LHCN-M2 (cell line): ENCODE measurements at regions not wholly inside any gene's neighbourhood (a gene's known extent, or its start where the extent isn't known, plus 50 kb on each side); places are given as distances from the start of the nearest gene placed in this dataset.

Source experiments
- DNase-seq: peaks from one replicate; pipeline ENCODE4 v3.0.0-alpha.2; 2012; ENCODE audit warnings: low read depth

DNA sequence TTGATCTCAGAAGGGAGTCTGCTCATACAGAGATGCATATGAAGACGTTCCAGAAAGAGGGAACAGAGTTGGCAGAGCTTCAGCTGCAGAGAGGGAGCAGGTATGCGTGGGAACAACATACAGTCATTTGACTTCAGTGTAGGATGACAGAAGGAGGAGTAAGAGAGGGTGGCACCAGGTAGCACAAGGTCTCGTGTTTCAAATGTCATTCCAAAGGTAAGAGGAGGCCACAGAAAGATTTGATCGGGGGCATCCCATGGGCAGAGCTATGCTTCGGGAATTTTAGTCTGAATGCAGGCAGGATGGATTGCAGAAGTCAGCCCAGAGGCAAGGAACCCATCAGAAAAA lies 367.1 kb downstream of the CDK5RAP2 start:
- no peak for DNase-seq

DNA sequence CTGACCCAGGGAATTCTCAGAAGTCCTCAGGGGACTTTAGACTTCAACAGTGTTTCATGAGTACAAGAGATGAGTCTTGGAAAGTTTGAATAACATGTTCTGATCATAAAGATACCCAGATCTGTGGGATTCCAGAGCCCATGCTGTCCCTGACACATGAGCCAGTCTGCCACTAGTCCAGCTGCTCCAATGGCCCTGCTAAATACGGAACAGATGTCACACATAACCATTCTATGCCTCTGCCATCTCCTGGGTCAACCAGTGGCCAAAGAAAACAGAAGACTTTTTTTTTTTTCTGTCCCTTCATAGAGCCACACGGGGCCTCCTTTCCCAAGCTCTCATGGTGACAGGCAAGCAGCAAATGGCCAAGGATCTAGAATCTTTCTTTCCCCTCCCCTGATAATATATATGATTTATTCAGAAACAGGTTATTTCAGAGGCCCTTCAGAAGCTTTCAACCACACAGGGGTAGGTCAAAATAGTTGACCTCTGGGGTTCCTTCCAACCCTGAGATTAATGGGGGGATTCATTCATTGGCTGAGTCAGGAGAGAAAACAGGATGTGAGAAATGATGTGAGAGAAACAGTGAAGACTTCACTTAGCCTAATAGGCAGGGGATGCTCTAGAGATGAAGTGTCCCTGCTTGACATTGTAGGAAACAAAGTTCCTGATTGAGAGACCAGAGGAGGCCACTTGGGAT lies 367.7 kb downstream of the CDK5RAP2 start:
- no peak for DNase-seq

DNA sequence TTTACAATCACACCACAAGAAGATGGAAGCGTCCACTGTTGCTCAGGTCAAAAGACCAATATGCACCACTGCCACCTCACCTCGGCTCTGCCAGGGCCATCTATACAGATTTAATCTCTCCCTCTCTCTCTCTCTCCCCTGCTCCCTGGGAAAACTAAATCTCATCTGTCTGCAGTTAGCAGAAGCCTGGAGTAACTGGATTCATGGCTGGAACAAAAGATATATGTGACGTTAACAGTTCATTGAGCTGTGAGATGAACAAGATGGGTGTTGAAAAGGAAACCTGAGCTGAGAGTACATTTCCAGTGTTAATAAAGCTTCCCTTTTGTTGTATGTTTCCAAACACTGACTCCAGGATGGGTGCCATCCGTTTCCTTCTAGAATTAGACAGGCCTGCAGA lies 369.7 kb downstream of the CDK5RAP2 start:
- no peak for DNase-seq

DNA sequence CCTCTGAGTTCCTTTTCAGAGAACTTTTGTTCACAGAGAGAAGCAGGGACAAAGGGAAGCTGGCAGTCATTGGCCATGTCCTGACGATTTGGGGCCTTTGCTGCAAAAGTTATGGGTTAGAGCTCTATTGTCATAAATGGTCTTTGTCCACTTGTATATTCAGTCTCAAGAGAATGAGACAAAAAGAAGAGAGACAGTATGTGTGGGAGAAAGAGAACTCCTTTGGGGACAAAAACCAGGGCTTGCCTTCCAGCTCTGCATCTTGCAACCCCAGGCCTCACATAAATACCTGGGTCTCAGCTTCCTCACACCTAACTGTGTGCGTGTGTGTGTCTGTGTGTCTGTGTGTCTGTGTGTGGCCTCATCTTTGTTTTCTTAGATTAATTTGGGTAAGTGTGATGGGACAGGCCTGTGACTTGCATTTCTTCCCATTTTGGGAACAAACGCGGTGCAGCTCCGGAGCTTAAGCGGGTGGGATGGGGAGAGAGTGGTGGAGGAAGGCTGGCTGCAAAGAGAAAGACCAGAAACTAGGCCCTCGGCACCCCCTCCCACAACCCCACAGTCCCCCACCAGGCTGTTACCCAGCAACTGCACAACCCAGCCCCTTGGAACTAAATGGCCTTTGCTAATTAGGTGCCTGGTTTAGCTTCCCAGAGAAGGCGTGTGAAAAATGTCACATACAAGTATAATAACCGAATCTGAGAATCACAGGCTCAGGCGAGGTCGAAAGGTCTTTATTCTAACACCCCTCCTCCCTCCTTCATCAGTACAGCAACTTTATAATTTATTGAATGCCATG lies 376.9 kb downstream of the CDK5RAP2 start:
- DNase-seq = no peak

DNA sequence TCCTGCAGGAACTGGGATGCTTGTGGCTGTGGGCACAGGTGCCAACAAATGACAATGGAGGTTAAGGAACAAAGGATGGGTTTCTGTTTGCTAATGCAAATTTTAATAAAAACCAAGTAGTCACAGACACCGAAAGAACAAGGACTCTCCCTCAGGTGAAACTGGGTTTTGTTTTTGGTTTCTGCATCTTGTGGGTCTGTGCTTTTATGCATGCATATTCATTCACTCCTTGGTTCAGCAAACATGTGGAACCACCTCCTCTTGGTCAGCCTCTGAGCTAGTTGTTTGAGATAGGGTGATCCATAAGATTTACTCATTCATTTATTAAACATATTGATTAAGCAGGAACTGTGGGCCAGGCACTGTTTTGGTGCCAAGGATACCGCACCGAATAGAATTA lies 381.9 kb downstream of the CDK5RAP2 start:
- DNase-seq = no peak

DNA sequence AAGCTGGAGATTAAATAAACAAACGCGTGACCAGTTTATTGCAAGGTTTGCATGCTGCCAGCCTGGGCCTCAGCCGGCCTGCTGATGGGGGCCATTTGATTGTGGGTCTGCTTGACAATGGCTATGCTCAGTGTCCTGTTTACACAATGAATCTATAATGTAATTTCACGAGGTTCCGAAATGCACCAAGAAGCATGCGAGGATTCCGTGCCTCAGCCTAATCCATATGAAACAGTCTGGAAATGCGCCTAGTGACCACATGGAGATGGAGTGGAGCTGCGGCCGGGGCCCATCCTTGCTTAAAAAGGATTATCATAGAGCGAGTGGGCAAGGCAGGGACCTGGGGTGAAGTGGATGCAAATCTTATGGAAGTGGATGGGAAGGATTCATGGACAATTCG lies 382.4 kb downstream of the CDK5RAP2 start:
- no peak for DNase-seq

DNA sequence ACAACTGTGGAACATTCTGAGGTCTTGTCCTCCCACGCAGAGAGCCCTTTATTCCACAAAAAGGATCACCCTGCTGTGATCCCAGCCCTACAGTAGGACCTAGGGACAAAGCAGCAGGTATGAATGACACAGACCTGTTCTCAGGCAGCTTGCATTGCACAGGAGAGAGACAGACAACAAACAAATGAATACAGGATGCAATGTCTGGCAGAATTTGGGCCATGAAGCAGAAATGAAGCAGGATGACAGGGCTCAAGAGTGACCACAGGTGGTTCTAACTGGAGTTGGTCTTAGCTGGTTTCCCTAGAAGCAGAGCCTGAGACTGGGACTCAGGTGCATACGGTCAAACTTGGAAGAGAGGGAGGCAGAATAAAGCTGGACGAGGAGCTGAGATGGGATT lies 388.8 kb downstream of the CDK5RAP2 start:
- no peak for DNase-seq

DNA sequence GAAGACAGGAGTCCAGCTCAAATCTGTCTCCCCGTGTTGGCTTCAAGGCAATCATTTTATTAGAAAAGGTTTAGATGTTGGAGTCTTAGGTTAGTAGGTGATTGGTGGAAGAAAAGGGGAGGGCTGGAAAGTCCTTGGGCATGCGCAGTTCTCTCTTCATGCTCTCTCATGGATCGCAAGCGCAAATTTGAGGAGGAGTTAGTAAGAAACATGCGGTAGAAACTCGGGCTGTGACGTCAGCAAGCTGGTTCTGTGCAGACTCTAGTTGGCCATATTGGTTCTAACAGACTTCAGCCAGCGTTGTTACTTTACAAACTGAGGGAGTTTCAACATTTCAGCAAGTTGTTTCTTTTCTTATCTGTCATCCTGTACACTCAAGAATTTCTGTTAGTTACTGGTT lies 392.2 kb downstream of the CDK5RAP2 start:
- no peak for DNase-seq

DNA sequence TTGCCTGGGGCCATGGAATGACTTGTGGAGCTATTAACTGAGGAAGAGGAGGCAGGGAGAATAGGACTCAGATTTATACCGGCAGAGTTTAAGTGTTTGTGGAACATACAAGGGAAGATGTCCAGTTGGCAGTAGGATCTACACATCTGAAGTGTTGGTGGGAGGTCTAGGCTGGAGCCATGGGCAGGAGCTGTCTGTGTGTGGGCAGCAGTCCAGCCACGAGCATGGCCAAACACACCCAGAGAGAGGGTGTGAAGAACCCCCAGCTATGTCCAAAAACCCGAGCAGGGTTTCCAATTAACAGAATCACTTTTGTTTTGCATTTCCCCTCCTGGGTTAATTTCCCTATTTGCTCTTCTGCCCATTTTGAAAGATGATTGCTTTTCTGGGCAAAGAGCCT lies 393.7 kb downstream of the CDK5RAP2 start:
- DNase-seq = no peak

DNA sequence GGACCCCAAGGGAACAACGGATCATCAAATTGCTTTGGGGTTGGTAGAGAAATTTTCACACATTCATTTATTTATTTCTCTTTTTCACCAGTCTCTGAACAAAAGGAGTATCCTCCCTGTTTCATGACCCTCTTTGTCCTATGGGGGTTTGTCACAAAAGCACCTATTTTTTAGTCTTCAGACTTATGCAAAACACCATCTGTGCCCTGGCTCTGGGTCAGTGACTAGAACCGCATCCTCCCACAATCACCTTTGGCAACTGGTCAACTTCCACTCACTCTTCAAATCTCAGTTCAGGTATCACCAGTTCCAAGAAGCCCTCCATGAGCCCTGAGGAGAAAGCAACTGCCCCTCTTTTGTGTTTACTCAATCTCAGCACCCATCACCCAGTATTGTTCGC lies 395.7 kb downstream of the CDK5RAP2 start:
- DNase-seq = no peak

DNA sequence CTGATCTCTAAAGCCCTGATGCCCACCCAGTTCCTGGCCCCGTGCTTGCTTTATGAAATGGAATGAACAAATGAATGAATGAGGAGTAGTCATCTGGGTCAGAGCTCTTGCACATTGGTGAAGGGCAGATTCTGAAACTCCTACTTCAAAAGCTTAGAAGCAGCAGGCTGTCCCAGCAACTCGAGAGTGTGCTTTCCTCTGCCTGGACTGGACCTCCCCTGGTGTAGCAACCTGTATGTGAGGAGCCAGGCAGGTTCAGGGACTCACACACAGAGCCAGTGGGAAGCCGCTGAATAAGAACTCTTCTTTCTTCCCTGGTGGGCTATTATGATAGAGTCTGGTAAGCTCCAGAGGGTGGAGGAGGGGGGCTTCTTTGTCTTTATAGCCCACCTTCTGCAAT lies 396.4 kb downstream of the CDK5RAP2 start:
- DNase-seq = no peak

DNA sequence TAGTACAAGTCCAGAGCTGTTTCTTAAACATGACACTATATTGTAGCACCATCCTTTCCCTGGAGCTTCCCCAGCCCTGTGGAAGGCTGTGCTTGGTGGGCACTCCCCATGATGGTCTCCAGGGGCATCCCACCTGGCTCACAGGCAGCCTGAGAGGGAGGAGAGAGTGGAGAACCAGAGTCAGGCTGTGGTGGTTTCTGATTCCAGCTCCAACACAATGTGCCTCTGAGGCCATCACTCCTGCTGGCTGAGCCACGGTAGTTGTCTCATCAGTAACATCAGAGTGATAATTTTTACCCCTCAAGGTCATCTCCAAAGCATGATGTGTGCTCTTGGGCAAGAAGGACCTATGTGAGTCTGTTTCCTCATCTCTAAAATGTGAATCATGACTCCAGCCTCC lies 398.0 kb downstream of the CDK5RAP2 start:
- DNase-seq = no peak

DNA sequence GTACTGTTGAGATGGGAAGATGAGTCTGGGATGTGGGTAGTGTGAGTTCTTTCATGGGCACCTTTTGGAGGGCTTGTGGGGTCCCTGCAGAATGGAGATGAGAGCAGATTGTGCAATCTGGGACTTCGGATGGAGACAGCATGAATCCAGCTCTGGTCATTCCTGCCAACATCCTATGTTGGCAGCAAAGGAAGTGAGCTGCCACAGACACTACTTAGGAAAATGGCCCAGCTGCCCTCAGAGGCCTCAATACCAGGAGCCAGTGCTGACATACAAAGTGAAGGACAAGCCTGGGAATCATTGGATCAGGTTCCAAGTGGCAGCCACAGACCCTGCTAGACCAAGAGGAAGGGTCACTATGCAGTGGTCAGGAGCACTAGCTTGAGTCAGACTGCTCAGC lies 402.8 kb downstream of the CDK5RAP2 start:
- no peak for DNase-seq

DNA sequence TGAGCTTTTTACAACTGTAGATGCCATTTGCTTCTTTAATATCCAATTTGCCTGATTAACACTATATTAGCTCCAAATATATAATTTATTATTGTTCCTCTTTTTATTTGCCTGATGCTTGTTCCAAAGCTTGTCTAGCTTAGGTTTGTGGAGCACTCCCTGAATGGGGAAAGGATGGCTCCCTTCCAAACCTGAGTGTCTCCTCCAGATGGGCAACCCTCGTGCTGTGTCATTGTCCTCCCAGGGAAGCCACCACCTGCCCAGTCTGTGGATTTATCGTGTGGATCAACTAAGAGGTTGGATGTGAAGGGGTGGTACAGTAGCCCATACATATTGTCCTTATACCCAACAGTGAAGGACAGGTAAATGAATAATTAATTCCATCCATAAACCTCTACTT lies 404.9 kb downstream of the CDK5RAP2 start:
- DNase-seq = no peak

DNA sequence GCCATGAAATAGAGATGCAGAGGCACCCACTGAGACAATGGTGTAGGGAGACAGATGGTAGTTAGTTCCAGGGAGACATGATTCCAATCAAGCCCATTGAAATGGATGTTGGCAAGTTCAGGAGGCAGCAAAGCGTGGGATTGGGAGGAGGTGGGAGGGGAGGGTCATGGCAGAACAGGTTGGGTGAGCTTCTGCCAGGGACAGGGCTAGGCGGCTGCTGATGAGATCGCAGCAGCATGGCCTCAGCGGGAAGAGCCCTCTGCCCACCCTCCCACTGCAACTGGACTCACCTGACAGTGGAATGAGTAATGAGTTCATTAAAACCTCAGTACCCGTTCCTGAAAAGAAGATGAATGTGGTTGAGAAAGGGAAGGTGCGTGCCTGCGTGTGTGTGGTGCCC lies 418.2 kb downstream of the CDK5RAP2 start:
- DNase-seq = no peak

DNA sequence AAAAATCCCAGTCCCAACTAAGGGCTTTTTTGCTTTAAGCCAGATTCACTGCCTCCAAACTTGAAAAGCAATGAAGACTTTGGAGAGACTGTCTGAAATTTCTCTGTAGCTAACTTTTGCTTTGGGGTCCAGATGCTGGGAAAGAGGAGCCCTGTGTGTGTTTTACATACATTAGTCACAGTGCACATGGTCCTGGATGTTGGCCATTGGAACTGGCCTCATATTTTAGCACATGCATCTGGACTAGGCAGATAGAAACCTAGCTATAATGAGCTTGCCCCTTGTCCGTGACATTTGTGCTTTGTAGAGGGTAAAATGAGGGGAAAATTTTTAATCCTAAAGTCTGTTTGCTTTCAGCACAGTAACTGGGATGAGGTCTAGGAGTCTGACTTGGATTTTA lies 421.7 kb downstream of the CDK5RAP2 start:
- DNase-seq = no peak

DNA sequence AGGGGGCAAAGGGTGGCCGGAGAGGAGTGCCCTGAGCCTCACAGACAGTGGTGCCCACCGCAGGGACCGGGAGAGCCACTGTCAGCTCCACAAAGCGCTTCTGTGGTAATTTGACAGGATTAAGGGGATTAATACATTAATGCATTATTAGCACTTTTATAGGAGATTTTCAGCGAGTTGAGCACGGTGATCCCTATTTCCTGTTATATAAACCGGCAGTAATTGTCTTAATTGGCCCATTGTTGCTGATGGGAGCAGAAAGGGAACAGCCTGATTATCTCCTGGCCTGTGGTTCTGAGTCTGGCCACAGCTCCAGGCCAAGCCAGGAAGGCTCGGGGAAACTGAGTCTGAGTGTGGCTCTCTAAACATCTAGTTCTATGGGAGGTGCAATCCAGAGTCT lies 423.6 kb downstream of the CDK5RAP2 start:
- DNase-seq = no peak

DNA sequence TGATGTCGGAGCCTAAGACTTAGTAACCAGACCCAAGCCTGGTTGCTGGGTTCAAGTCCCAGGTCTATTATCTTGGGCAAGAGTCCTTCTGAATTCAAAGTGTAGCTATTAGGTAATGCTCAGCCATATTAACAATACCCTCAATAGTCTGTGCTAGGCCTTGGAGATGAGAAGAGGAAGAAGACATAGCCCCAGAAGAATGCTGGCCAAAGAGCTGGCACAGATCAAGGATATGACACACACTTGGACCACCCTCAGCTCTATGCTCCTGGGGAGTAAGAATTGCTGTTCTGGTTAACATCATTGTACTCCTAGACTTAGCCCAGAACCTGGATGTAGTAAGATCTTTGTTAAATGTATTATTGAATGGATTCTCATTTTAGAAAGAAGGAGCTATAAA lies 426.7 kb downstream of the CDK5RAP2 start:
- no peak for DNase-seq

DNA sequence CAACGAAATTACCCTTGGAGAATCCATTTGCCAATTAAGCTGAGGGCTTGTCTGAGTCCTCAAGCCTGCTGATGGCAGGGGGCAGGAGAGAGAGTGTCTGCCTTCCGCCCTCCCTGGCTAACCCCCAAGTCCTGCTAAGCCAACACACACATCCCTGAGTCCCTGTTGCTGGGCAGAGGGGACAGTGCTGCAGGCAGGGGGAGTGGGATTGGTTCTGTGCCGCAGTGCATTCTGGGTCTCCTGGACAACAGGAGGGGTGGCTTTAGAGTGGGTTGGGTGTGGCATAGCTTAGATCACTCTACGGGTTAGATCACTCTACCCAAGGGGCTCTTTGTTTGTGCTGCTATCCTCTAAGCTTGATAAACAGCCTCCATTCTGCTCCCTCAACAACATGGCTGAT lies 427.7 kb downstream of the CDK5RAP2 start:
- DNase-seq = peak; percentile 1

DNA sequence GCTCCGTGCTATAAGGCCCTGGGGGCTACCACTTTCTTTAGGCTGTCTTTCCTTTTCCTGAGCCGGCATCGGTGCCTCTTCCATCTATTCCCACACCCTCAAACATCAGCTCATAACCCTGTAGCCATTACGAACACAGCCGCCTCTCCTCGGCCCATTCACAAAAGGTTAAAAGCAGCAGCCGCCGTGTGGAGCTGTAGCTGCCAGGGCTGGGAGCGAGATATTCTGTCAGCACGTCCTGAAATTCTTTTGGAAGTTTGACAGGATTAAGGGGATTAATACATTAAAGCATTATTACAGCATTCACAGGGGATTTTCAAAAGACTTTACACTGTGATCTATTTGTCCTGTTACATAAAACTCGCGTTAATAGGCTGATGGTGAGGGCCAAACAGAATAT lies 428.2 kb downstream of the CDK5RAP2 start:
- DNase-seq = no peak

DNA sequence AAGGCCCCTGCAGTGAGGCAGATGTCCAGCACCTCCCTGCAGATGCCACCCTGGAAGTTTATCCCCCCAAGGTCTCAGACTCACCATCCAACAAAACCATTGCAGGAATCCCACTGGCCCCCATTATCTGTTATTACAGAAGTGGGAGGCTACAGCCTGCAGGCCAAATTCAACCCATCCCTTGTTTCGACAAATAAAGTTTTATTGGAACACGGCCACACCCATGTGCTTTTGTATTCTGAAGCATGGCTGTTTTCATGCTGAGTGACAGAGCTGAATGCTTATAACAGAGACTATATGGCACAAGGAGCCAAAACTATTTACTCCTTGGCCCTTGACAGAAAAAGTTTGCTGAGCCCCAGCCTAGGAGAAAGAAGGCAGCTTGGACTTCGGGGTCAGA lies 428.8 kb downstream of the CDK5RAP2 start:
- no peak for DNase-seq

DNA sequence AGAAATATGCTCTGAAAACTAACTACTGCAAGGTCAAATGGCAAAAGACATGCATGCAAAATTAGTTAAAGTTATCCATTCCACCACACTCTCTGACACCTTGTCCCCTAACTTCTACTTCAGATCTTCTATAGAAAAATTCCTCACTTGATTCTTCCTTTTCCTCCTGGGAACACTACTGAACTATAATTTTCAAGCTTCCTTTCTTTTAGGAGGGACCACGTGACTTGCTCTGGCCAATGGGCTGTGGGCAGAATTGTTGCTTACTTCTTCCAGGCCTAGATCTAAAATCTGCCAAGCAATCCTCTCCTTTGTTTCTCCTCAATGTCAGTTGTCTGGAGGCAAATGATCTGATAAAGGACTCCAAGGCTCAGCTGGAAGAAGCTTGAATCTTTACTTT lies 441.0 kb downstream of the CDK5RAP2 start:
- no peak for DNase-seq

DNA sequence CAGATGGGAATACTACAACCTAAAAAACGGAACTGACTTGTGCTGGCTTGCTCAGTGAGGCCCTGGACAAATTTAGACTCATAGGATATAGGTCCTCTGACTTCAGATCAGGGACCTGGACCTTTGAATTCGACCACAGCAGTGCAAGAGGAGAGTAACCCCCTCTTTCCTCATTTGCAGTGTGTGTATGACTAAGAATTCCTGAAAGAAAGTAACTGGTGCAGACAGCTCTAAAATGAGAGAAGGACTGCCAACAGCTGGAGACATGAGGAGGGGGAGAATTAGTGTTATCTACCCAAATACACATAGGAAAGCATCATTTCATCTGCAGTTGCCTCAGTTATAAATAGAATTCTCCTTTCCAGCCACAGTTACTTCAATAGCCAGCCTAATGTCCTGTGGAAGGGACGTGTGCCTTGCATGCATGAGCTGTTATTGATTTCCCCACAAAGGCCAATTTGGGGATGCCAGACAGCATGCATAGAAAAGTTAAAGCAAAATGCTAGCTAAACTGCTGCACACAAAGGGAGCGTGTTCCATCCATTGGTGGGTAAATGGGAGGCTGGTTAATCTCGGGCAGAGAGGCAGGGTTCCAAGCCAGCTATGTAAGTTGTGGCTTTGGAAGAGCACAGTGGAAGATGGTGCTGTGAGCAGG lies 442.7 kb downstream of the CDK5RAP2 start:
- DNase-seq = no peak
